DMS53 treated with DMSO at 0.1 percent for 48 hours (cell line): ENCODE measurements at regions not wholly inside any gene's neighbourhood (a gene's known extent, or its start where the extent isn't known, plus 50 kb on each side); places are given as distances from the start of the nearest gene placed in this dataset.

ENCODE experiments used
- DNase-seq: peaks from one replicate; lab custom pipeline; 2025; ENCODE audit not compliant: unreplicated experiment; lab: John Stamatoyannopoulos, UW

DNA sequence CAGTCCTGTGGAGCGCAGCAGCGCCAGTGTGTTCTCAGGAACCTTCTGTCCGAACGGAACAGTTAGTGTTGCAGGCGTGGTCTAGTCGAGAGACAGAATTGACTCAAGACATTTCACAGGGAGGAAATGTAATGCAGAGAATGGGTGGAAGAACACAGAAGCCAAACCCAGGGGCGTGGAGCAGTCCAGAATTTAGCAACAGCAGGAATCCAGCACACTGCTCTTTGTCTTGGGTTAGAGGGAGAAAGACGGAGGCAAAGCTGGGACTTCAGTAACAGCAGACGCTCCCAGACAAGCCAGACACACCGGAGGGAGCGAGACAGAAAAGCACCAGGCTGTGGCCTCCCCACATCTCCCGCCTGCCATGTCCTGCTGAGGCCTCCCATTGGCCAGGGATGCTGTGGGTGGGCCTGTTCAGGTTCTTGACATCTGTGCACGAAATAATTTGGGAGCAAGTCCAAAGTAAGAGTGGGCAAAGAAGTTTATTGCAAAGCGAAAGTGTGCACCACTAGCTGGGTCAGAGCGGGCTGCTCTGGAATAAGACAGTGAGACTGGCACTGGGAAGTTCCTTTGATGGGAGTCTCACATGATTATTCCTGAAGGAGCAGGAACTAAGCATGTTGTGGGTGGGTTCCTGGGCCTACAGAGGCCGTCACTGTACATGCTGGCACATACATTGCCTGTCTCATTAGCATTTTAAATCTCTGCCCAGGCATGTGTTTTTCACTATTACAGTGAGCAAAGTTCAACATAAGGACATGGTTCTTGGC lies 339.3 kb upstream of the SFSWAP start:
- DNase-seq: no peak

DNA sequence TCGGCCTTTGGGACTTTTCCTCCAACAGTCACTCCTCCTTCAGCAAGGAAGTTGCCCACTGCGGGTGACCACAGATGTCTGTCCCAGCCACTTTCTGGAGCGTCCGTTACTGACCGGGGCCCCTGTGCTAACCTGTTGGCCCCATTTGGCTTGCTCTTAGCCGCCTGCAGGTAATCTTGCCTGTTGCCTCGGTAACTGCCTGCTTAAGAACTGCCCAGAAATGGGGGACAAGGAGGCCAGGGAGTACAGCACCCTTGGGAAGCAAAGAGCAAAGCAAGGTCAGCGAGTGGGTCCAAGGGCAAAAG lies 338.8 kb upstream of the SFSWAP start:
- no peak for DNase-seq

DNA sequence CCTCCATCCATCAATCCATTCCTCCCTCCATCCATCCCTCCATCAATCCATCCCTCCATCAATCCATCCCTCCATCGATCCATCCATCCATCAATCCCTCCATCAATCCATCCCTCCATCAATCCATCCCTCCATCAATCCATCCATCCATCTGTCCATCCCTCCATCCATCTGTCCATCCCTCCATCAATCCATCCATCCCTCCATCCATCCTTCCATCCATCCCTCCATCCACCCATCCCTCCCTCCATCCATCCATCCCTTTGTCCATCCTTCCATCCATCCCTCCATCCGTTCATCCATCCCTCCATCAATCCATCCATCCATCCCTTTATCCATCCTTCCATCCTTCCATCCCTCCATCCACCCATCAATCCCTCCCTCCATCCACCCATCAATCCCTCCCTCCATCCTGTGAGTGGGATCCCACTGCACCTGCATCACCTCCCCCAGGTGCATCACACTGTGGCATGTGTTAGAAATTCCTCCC lies 338.1 kb upstream of the SFSWAP start:
- DNase-seq: no peak

DNA sequence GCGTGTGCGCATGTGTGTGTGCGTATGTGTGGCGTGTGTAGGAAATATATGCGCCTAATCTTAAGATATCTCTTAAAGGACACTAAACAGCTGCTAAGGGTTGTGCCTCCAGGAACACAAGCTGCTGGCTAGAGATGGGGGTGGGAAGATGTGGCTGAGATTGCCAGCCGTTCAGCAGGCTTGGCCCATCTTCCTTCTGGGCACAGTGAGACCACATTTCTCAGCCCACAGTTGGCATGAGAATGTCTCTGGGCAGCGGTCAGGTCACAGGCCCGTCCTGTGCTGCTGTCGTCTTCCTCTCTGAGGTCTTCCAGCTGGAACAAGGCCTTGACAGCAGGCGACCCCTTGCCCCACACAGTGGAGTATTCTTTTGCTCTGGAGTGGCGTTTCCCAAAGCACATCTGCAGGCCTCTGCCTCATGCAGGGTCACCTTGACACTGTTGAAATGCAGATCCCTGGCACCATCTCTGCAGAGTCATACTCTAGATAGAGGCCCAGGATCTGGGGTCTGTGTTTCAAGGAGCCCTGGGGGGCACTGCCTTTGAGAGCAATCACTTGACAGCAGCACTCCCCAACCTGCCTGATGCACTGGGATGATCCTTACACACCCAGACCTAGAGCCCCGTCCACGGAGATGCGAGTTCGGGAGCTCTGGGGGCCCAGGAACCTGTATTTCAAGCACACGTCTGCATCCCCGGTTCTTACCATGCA lies 335.5 kb upstream of the SFSWAP start:
- DNase-seq: no peak

DNA sequence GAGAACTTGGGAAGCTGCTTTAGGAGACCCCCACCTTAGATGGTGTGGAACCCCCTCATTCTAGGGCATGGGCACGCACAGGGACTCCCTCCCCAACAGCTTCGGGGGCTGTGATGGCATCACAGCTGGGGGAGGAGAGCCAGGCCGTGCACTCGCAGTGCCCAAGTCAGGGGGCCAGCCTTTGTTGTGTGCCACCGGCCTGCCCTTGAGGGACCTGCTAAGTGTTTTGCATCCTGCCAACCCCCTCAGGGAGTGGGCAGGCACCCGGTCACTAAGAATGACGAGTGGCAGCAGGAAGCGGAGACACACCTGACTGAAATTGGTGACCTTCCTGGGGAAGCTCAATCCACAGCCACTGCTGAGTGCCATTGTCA lies 334.9 kb upstream of the SFSWAP start:
- DNase-seq: no peak

DNA sequence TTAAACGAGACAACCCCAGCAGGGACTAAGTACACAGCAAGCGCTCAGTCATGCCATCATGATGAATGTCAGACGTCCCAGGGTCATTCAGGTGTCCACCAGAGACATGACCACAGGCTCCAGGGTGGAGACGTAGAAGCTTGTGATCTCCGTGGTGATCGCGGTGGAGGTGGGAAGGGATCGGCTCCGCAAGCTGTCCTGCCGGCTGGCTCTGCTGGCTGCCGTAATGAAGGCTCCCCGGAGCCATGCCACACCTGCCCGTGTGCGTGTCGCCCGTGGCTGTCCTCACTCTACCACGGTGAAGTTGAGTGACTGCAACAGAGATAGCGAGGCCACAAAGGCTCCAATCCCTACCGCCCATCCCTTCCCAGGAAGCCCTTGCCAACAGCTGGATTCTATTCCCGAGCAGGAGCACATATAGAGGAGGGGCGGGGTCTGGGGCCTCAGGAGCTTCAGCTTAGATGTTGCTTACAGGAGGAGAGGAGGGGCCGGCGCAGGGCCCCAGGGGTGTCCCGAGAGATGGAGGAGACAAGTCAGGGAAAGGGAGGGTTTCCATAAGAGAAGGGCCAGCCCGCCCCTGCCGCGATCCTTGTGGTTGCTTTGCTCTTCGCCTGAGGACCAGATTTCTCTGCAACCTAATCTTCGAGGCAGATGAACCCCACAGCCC lies 332.6 kb upstream of the SFSWAP start:
- DNase-seq: no peak

DNA sequence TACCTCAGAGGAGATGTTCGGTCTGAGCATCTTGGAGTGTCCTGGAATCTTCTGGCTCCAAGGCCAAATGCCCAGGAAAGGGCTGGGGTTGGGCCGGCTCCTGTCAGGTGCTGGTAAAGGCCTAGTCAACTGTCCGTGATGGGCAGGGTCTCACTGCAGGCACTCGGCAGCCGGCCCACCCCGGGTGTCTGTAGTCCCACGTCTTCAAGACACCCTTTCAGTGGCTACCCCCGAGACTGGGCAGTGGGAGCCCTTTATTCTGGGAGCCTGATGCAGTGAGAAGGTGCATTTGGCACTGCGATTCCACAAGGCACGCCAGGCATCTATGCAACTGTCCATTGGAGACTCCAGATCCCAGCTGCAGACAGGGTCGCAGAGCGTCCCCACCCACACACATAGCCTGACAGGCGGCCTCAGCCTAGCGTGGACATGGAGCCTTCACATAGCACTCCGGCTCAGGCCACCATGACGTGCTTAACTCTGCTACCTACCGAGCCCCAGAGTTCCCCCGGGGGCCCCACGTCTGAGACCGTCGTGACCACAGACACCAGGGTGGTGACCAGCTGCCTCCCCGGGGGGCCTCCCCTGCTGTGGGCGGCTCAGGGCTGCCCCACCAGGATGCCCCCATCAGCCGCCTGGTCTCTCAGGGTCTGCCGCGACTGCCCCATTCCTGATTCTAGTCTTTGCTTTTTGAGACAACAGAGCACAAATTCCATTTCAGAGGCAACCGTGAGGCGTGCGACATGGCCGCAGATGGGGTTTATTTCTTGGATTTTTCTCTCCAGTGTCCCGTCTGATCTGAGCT lies 331.8 kb upstream of the SFSWAP start:
- DNase-seq: no peak

DNA sequence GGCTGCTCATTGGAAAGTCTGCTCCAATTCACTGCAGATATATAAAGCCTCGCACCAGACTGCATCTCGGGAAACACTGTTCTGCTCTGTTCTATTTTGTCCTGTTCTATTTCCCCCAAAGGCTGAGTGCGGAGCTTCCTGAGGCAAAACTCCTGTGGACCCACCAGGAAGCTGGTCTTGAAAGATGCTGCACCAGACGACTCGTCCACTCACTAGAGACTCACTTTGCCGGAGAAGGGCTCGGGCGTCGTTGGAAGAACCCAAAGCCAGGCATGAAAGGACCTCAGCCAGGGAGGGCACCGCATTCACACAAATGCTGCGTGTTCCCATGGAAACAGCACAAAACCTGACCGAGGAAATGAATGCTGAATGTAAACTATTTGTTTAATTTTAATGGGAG lies 331.2 kb upstream of the SFSWAP start:
- no peak for DNase-seq

DNA sequence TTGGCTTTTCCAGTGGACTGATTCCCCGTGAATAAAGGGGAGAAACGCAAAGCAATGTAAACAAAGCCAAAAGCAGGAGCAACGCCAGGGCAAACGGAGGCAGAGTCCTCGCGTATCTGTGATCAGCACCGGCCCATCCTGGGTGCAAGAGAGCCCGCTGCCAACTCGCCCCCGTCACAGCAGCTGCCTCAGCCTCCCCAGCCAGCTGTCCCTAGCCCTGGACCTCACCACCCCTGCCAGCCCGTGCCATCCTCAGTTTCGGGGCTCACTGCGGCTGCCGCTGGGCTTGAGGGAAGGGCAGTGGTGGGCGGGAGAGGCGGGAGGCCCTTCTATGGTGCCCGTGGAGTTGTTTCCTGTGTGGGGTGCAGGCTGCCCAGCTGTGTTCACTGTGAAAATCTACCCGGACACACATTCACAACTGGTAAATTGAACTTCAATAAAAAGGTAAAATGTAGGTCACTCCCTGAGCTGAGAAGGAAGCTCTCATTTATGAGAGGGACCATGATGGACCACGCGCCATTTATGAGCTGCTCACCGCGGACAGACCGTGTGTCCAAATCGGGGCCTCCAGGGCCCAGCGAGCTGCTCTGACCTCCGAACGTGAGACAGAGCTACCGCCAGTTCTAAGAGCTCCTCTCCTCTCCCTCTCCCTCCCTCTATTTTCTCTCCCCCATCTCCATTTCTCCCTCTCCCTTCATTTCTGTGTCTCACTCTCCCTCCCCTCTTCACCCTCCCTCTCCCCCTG lies 330.5 kb upstream of the SFSWAP start:
- DNase-seq: no peak

DNA sequence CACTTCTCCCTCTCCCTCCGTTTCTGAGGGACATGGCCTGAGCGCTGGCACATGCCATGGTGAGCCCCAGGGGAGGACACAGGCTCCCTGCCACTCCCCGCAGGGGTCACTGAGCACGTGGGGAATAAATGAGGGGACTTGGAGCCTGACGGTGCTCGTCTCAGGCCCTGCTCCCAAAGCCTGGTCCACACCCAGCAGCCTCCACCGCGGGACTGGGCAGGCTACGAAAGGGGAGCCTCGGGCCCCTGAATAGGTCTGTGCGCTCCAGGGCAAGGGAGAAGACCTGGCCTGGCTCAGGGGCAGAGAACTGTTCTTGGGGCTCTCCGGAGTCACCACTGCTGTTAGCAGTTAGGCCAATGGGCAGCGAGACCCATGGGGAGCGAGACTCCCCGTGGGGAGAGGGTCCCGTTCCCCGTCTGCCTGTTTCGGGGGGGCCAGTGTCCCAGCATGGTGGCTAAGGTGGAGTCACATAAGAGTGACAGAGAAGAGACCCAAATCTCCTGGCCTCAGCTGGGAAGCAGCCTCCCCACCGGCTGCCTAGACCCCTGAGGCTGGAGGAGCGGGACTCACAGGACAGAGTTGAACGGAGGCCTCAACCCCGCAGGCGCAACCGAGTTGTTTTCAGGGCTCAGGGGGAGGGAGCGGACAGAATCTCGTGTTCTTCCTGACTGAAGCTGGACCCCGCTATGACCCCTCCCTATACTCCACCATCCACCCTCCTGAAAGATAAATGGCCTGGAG lies 329.8 kb upstream of the SFSWAP start:
- DNase-seq: no peak

DNA sequence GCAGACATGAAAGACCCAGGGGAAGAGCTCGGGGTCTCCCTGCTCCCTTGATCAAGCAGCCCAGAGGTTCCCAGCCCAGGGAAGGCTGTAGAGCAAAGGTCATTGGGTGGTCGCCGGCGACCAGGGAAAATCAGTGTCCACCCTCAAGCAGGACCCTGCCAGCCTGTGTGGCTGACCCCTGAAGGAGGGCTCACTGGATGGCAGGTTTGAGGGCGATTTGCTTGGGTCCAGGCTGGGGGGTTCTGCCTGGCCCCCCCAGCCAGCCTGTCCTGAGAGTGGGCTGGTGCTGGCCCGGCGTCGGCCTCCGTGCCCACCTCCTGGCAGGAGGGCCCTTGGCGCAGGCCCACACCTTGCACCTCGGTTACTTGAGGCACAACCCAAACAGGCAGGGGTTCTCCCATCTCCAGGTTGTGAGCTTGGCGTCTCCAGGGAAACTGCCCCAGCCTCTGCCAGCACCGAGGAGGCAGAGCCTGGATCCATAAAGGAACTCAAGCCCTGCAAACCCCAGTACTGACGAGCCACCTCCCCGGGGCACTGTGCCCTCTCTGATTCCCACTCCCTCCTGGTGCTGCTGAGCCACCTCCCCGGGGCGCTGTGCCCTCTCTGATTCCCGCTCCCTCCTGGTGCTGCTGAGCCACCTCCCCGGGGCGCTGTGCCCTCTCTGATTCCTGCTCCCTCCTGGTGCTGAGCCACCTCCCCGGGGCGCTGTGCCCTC lies 329.0 kb upstream of the SFSWAP start:
- DNase-seq: no peak

DNA sequence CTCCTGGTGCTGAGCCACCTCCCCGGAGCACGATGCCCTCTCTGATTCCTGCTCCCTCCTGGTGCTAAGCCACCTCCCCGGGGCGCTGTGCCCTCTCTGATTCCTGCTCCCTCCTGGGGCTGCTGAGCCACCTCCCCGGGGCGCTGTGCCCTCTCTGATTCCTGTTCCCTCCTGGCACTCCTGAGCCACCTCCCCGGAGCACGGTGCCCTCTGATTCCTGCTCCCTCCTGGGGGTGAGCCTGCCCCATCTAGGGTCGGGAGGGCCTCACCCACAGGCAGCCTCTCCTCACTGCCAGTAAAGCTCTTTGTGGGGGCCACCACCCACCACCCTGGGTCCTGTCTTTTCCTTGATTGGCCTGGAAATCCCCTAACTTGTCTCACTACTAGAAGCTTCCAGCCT lies 327.6 kb upstream of the SFSWAP start:
- no peak for DNase-seq

DNA sequence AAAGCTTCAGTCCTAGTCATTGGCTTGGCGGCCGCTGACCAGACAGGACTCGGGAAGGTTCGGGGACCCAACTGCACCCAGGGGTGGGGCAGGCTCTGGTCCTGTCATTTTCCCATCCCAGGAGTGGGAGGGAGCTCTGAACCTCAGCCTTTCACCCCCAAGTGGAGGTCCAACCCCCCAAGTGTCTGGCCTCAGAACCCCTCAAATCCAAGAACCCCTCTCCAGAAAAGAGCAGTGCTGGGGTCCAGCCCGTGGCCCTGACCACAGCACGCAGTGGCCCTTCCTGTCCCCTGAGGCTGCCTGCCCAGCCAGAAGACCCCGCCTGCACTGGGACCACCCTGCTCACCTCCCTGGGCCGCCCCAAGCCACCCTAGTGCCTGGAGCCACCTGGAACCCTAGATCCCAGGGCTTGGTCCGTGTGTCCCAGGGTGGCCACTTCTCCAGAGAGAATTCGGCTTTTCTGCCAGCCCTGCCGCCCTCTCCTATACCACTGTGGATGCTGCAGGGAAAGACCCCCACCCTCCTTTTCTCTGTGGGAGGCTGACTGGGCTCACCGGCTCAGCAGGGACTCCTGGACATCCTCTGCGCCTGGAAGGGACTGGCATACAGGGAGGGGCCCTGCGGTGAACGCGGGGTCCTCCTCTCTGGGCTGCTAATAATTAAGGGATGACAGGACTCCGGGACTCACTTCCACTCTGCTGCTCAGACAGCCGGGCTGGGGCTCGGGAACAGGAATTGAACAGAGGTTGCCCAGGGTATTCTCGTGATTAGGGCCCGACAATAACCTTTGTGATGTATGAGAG lies 326.9 kb upstream of the SFSWAP start:
- DNase-seq: no peak

DNA sequence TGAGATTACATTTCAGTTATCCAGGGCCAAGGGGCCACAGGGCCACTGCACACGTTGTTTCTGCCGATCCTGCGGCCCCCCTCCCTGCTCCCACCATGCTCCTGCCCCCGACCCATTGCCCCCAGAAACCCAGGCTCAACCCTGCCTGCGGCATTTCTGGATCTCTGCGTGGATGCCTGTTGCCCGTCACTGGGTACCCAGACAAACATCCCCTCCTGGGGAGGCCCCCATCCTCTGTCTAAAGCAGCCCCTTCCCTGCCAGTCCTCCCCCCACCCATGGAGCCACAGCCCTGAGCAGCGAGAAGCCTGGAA lies 326.4 kb upstream of the SFSWAP start:
- DNase-seq: no peak

DNA sequence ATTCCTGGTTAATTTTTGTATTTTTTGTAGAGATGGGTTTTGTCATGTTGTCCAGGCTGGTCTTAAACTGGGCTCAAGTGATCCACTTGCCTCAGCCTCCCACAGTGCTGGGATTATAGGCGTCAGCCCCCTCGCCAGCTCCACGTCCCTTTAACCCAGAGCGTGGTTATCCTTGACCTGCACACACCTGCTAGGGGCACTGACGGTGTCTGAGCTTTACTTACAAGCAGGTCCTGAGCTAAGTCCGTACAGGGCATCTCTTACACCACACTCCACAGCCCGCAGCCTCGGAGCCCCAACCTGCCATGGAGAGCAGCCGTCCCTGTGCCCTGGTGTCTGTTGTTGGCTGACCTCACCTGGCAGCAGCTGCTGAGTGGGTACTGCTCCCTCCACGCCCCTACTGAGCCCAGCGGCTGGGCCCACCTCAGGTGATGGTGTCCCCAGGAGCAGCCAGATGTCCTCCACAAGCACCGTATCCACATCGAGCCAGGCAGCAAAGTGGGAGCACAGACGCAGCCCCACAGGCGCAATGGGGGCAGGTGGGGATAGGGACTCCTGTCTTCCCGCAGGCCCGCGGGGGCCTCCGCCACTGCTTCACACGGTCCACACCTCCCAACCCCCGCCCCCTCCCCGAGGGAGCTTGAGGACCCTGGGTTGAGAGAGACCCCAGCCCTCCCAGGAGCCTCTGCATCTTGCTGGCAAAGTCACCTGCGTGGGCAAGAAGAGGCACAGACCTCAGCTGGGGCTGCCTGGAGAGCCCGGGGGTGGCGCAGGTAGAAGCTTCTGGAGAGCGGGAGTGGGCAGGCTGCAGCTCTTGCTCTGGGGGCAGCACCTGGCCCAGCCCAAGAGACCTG lies 325.4 kb upstream of the SFSWAP start:
- DNase-seq: no peak

DNA sequence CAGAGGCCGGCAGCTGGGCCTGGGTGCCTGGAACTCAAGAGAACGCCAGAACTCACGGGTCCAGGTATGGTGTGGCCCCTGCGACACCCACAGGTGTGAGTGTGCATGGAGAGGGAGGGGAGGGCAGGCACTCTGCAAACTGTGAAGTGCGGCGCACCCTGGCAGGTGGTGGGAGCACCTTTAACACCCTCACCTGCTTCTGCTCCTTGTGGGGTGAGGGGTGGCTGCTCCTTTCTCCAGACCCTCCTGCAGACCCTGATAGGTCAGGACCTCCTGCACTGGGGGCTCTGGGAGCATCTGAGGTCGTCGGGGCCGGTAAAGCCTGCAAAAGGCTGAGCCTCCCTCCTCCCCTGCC lies 324.7 kb upstream of the SFSWAP start:
- no peak for DNase-seq

DNA sequence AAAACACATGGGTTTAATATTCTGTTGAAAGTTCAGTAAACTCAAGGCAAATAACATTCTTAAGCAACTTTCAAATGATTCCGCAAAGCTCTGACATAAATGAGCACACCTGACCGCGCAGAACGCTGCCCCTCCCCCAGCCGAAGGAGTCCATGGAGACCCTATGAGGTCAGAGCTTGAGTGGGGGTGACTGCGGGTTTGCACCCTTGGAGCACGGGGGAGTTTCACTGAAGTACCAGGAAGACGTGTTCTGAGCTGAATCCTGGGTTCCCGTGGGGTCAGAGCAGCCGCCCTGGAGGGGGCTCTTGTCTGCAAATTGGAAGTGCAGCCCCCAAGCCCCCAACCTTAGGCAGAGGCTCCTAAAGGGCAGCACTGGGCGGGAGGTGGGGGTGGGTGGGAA lies 324.1 kb upstream of the SFSWAP start:
- DNase-seq: no peak
